ENCODE measurements at regions not wholly inside any gene's neighbourhood (a gene's known extent, or its start where the extent isn't known, plus 50 kb on each side); places are given as distances from the start of the nearest gene placed in this dataset.

DNA sequence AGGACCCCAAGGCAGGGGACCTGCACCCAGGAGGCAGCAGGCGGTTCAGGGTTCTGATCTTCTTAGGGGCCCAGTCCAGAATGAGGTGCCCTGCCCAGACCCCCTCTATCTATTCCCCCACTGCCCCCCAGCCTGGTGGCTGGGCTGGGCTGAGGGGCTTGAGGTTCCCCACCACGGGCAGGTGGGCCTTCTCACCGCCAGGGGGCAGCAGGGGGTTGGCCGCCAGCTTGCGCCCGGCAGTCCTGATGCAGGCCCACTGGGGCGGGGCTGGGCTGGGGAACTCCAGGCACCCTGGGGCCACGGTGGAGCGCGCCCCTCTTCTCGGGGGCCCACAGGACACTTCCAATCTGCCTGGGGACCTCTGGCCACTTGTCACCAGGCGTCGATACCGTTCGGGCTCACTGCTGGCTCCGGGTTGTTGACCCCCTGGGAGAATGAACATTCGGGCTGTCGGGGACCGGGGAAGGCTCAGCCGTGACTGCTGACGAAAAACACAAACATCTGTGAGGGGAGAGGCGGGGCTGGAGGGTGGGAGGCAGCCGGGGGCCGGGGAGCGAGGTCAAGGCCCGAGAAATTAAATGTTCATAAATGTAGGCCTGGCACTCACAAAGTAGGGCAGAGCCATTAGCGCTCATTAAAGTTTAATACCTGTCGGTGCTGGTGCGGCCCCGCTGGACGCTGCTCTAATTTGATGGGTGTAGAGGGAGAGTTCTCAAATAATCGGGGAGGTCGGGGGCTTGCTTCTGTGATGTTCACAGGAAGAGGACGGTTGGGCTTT lies 219.3 kb upstream of the GSE1 start:
- TF ChIP-seq CTCF (IDR thresholded peaks at IDR 0.05) = peak; percentile 72 to 91 (median 77)
- no peak for TF ChIP-seq POLR2A (IDR thresholded peaks at IDR 0.05)
